Neural progenitor cell (in vitro differentiated cells): ENCODE measurements at regions not wholly inside any gene's neighbourhood (a gene's known extent, or its start where the extent isn't known, plus 50 kb on each side); places are given as distances from the start of the nearest gene placed in this dataset.

Source experiments
- CTCF ChIP-seq: fragments of 200-600 bp; sonication (generic); IDR thresholded peaks from 2 replicates; pipeline ENCODE4 v1.5.1; 2017; ENCODE audit warnings: antibody characterized with exemption, mild to moderate bottlenecking
- EZH2phosphoT487 ChIP-seq: fragments of 200-600 bp; sonication (generic); IDR thresholded peaks from 2 replicates; pipeline ENCODE4 v1.6.1; 2017; ENCODE audit warnings: antibody characterized with exemption

- TF ChIP-seq CTCF (no peak), EZH2phosphoT487 (no peak)
Measured at GRCh38 chr3:34626699-34627098, 828.3 kb downstream of the PDCD6IP start.
